NCI-H128 (cell line): ENCODE measurements at regions not wholly inside any gene's neighbourhood (a gene's known extent, or its start where the extent isn't known, plus 50 kb on each side); places are given as distances from the start of the nearest gene placed in this dataset.
A peak's percentile ranks its signal among the peaks of the same experiment; 100 is the strongest.

Source experiments
- DNase-seq: peaks from one replicate; lab custom pipeline; 2025; ENCODE audit not compliant: unreplicated experiment; lab: John Stamatoyannopoulos, UW

GRCh38 chr12:111310076-111310870 lies 58.6 kb downstream of the PHETA1 start:
- DNase-seq = no peak

GRCh38 chr12:111309584-111309983 lies 59.3 kb downstream of the PHETA1 start:
- DNase-seq = no peak

GRCh38 chr12:111308473-111308872 lies 60.4 kb downstream of the PHETA1 start:
- no peak for DNase-seq

GRCh38 chr12:111304642-111305071 lies 64.2 kb downstream of the PHETA1 start:
- no peak for DNase-seq

GRCh38 chr12:111303531-111303930 lies 65.4 kb downstream of the PHETA1 start:
- no peak for DNase-seq

GRCh38 chr12:111298582-111299436 lies 70.1 kb downstream of the PHETA1 start:
- DNase-seq = peak; percentile 7

- no peak for DNase-seq
These were observed 71.0 kb downstream of the PHETA1 start for GRCh38 chr12:111297703-111298426.

GRCh38 chr12:111296906-111297463 lies 71.9 kb downstream of the PHETA1 start:
- DNase-seq = no peak

GRCh38 chr12:111295176-111295575 lies 73.7 kb downstream of the PHETA1 start:
- DNase-seq = no peak

- no peak for DNase-seq
These were observed 75.5 kb downstream of the PHETA1 start for GRCh38 chr12:111293266-111294009.

GRCh38 chr12:111291357-111291756 lies 77.5 kb downstream of the PHETA1 start:
- DNase-seq = no peak

GRCh38 chr12:111288771-111289170 lies 80.1 kb downstream of the PHETA1 start:
- no peak for DNase-seq

- DNase-seq = no peak
These were observed 81.6 kb downstream of the PHETA1 start for GRCh38 chr12:111287125-111287900.

- no peak for DNase-seq
These were observed 83.7 kb downstream of the PHETA1 start for GRCh38 chr12:111285200-111285599.

GRCh38 chr12:111284709-111285108 lies 84.2 kb downstream of the PHETA1 start:
- no peak for DNase-seq

- DNase-seq = no peak
These were observed 84.9 kb downstream of the PHETA1 start for GRCh38 chr12:111283966-111284365.

GRCh38 chr12:111283521-111283920 lies 85.4 kb downstream of the PHETA1 start:
- DNase-seq = no peak

- no peak for DNase-seq
These were observed 91.3 kb downstream of the PHETA1 start for GRCh38 chr12:111277570-111277969.

- DNase-seq = no peak
These were observed 92.7 kb downstream of the PHETA1 start for GRCh38 chr12:111276146-111276545.

- no peak for DNase-seq
These were observed 93.6 kb downstream of the PHETA1 start for GRCh38 chr12:111275308-111275707.
